VCaP (cell line): ENCODE measurements at regions not wholly inside any gene's neighbourhood (a gene's known extent, or its start where the extent isn't known, plus 50 kb on each side); places are given as distances from the start of the nearest gene placed in this dataset.

Experiments
- H3K27ac ChIP-seq: fragments of 450-650 bp; 2 replicates; pipeline ENCODE4 v1.5.1; 2017
- CTCF ChIP-seq: fragments of 450-650 bp; conservative IDR thresholded peaks from 2 replicates; pipeline ENCODE4 v1.5.1; 2017; ENCODE audit warnings: mild to moderate bottlenecking, moderate library complexity

GRCh38 chr17:71453876-71454422, 666.9 kb upstream of the SOX9 start:
- no peak for TF ChIP-seq CTCF
- H3K27ac ChIP-seq: no peak overlapping the region

- no peak for TF ChIP-seq CTCF
- H3K27ac ChIP-seq: no peak overlapping the region
Measured at GRCh38 chr17:71455219-71455618, 665.6 kb upstream of the SOX9 start.

- no peak for TF ChIP-seq CTCF
- no peak overlapping the region for H3K27ac ChIP-seq
Measured at GRCh38 chr17:71458322-71458721, 662.5 kb upstream of the SOX9 start.

GRCh38 chr17:71460943-71461342, 659.9 kb upstream of the SOX9 start:
- H3K27ac ChIP-seq: no peak overlapping the region
- TF ChIP-seq CTCF: peak; percentile 50; the same call in 1 of the 2 replicates

GRCh38 chr17:71461498-71462169, 659.2 kb upstream of the SOX9 start:
- TF ChIP-seq CTCF: no peak
- no peak overlapping the region for H3K27ac ChIP-seq

GRCh38 chr17:71464241-71464640, 656.6 kb upstream of the SOX9 start:
- H3K27ac ChIP-seq: no peak overlapping the region
- TF ChIP-seq CTCF: no peak

GRCh38 chr17:71464751-71465150, 656.1 kb upstream of the SOX9 start:
- no peak for TF ChIP-seq CTCF
- no peak overlapping the region for H3K27ac ChIP-seq
